ENCODE measurements at regions not wholly inside any gene's neighbourhood (a gene's known extent, or its start where the extent isn't known, plus 50 kb on each side); places are given as distances from the start of the nearest gene placed in this dataset.

- TF ChIP-seq CTCF (IDR thresholded peaks at IDR 0.05), result no peak
- no peak for TF ChIP-seq REST (IDR thresholded peaks at IDR 0.05; ENCODE audit: insufficient read depth in 1 of 2, low read depth in 2 of 2, low read length in 1 of 2)
- TF ChIP-seq POLR2AphosphoS5 (IDR thresholded peaks at IDR 0.05; ENCODE audit: low read depth, low read length), result no peak
- no peak for TF ChIP-seq TCF7L2 (IDR thresholded peaks at IDR 0.05; ENCODE audit: low read depth, low read length)
Observed at GRCh38 chr6:77010931-77011542, 452.3 kb downstream of the HTR1B start.

Data from Panc1 (cell line).